Glomerular visceral epithelial cell (primary cell): ENCODE measurements at regions not wholly inside any gene's neighbourhood (a gene's known extent, or its start where the extent isn't known, plus 50 kb on each side); places are given as distances from the start of the nearest gene placed in this dataset.
"Not testable (repeated sequence)": the region's sequence is repeated elsewhere in the genome, so short reads cannot be mapped to it uniquely, and the experiment has no call there.

ENCODE experiments used
- DNase-seq: peaks from one replicate; pipeline ENCODE4 v3.0.0-alpha.2; 2016; ENCODE audit errors: extremely low spot score

DNA sequence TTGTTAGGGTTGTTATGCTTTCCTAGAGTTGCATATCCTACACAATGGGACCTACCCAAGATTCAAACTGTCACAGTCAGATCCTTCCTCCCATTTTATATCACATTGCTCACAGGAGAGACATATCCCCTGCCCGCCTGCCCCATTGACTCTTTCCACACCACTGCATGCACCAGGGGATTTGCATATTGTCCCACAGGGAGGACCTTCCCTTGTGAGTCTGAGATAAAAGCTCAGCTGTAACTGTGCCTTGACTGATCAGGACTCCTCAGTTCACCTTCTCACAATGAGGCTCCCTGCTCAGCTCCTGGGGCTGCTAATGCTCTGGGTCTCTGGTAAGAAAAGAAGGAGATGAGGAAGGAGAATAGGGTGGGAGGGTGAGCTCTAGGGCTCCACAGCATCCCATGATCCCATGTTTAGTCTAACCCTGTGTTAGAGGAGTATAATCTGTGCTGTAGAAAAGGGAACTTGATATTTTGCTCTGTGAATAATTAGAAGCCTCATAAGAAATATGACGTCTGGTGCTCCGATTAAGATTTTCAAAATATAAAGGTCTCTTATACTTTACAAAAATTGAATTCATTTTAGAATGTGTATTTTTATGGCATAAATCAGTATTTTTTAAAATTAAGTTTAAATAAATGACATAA is 1268.4 kb downstream of the RPIA start:
- not testable (repeated sequence) for DNase-seq

DNA sequence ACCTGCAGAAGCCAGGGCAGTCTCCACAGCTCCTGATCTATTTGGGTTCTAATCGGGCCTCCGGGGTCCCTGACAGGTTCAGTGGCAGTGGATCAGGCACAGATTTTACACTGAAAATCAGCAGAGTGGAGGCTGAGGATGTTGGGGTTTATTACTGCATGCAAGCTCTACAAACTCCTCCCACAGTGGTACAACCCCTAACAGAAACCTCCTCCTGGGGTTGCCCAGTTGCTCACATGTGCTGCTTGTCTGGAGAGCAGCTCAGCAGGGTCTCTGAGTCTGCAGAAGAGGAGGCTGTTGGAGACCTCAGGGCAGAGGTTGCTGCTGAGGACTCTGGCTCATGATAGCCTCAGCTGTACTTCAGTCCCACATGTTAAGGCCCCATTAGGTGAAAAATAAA is 1269.1 kb downstream of the RPIA start:
- not testable (repeated sequence) for DNase-seq

DNA sequence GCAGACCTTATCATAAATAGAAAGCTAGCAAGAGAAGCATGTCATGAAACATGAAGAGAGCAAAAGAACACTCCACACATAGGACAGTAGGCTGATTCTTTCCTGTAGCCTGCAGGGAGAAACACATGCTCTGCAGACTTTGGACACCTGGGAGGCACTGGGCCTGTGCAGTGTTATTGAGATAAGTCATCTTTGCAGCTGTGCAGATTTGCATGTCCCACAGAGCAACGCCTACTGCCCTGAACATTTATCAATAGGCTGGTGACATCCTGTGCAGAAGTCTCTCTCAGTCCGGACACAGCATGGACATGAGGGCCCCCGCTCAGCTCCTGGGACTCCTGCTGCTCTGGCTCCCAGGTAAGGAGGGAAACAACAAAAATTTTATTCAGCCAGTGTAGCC is 1277.1 kb downstream of the RPIA start:
- DNase-seq = not testable (repeated sequence)

DNA sequence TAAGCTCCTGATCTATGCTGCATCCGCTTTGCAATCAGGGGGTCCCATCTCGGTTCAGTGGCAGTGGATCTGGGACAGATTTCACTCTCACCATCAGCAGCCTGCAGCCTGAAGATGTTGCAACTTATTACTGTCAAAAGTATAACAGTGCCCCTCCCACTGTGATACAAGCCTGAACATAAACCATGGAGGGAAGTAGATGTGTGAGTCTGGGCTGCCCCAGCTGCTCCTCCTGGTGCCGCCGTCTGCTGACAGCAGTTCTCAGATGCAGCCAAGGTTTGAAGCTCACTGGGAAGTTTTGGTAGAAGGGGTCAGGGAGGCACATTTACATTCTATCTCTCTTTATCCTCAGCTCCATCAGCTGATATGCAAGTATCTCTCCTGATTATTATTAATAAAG is 1277.7 kb downstream of the RPIA start:
- not testable (repeated sequence) for DNase-seq

DNA sequence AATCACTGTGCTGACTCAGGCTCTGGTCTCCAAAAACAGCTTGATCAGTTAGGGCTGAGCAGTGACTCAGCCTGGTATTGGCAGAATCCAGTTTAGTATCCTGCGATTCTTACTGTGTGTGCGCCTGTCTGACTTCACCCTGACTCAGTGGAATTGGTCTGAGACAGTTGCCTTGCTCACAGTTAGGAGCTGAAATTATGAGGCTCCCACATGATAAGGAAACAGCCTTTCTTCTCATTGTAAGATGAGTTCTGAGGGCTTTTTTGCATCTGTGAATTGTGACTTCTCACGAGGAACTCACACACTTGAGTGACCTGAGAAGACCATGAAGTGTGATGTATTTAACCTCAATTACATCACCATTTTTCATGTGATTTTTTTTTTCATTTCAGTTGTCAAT is 1282.4 kb downstream of the RPIA start:
- DNase-seq = not testable (repeated sequence)

DNA sequence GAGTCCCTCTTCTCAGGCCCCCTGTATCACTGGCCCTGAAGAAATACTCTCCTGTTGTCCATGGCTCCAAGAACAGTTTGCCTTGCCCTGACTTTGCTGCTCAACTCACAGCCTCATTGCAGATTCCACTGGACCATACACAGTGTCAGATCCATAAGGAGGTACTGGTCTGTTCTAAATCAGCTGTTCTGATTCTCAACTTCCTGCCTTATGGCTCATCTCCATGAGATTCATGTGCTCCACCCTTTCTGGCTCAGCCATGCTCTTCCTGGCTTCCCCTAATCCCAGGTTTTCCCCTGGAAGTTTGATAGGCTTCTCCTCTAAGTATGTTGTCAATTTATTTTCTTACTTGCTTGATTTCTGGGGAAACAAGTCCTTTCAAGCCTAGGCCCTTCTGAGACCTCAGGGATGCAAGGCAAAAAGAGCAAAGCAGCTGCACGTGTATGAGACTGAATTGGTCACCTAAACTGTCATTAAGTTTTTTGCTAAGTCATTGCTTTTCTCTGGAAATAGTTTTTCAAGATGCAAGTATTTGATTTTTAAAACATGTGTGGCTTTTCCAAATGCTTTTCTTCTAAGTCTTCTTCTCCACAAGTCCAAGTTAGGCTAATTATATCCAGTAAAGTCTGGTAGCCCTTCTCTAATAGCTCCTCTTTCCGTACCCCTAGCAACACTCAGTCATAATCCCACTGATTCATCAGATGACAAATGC is 1288.5 kb downstream of the RPIA start:
- DNase-seq = not testable (repeated sequence)

DNA sequence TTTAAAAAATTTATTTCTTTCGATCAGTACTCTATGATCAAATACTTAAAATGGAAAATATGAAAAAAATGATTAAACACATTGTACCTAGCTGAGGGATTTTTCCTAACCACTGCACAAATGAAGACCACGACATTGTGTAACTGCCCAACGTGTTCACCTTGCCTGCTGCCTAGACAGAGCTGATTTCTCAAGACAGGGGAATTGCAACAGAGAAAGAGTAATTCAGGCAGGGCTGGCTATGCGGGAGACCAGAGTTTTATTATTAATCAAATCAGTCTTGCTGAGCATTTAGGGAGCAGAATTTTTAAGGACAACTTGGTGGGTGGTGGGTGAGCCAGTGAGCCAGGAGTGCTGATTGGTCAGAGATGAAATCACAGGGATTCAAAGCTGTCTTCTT is 1290.8 kb downstream of the RPIA start:
- not testable (repeated sequence) for DNase-seq

DNA sequence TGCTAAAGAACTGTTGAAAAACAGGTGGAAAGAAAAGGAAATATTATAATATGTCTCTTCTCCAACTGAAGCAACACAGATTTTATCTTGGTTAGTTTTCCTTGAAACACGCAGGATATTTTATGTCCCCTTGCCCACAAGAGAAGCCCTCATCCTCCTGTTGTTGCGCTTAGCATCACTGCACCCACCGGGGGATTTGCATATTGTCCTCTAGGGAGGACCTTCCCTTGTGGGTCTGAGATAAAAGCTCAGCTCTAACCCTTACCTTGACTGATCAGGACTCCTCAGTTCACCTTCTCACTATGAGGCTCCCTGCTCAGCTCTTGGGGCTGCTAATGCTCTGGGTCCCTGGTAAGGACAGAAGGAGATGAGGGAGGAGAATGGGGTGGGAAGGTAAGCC is 1294.2 kb downstream of the RPIA start:
- DNase-seq = not testable (repeated sequence)

DNA sequence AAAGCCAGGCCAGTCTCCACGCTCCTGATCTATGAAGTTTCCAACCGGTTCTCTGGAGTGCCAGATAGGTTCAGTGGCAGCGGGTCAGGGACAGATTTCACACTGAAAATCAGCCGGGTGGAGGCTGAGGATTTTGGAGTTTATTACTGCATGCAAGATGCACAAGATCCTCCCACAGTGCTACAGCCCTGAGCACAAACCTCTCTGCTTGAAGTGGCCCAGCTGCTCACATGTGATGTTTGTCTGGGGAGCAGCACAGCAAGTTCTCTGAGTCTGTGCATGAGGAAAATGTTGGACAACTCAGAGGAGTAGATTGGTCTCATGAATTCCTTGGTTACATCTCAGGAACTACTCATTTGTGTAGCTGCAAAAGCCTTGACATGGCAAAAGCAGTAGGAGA is 1295.1 kb downstream of the RPIA start:
- not testable (repeated sequence) for DNase-seq

DNA sequence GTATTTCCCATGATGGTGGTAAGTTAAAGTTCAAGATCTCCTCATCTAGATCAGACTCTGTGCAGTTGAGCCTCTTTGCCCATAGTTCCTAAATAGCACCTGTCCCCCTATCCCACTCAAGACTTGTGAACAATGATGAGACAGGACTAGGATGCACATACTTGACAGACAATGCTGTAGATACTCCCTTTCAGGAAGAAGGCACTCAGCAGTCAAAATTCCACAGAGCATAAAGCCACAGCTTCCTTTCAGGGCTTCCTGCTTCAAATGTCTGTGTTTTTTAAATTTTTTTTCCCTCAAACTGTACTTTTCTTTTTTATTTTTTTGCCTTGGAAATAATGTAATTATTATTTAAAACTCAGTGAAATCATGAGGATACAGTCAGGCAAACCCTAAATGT is 1305.3 kb downstream of the RPIA start:
- not testable (repeated sequence) for DNase-seq

DNA sequence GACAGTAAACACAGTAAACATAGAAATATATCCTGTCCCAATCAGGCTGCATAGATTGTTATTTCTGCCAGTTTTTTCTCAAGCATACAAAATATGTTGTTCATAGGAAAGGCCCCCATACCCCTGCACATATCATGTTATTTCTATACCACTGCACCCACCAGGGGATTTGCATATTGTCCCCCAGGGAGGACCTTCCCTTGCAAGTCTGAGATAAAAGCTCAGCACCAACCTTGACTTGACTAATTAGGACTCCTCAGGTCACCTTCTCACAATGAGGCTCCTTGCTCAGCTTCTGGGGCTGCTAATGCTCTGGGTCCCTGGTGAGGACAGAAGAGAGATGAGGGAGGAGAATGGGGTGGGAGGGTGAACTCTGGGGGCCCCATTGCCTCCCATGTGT is 1313.1 kb downstream of the RPIA start:
- DNase-seq = not testable (repeated sequence)

DNA sequence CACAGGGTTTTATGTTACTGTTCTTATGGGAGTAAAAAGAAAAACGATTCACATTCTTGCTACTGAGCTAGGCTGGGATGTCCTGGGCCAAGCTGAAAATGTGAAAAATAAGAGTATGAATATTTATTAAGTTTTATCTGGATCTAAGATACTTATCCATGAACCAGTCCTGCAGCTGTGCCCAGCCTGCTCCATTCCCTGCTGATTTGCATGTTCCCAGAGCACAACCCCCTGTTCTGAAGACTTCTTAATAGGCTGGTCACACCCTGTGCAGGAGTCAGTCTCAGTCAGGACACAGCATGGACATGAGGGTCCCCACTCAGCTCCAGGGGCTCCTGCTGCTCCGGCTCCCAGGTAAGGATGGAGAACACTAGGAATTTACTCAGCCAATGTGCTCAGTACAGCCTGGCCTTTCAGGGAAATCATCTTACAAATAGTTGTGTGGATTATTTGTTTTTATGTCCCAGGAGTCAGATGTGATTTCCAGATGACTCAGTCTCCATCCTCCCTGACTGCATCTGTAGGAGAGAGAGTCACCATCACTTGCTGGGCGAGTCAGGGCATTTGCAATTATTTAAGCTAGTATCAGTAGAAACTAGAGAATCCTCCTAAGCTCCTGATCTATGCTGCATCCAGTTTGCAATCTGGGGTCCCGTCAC is 1319.1 kb downstream of the RPIA start:
- not testable (repeated sequence) for DNase-seq

DNA sequence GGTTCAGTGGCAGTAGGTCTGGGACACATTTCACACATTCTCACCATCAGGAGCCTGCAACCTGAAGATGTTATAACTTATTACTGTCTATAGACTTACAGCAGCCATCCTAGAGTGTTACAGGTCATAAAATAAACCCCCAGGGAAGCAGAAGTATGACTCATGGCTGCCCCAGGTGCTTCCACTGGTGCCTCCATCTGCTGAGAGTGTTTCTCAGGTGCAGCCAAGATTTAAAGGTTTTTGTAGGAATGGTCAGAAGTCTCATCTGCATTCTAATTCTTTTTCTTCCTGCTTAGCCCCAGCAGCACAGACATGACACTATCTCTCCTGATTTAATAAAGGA is 1319.6 kb downstream of the RPIA start:
- not testable (repeated sequence) for DNase-seq

DNA sequence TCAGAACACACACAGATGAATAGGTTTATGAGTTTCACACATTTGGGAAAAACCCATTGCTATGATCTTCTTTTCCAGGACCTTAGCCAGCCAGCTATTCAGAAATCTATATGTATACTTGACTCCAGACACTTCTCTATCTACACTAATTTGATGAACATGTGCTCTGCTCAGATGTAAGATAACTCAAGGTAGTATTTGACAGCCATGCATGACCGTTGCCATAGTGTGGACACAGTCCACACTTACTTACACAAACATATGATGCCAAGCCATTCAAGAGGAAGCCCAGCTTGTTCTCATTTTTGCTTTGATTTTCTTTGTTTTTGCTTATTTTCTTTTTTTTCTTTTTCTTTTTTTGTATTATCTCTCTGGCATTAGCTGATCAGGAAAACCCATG is 1328.4 kb downstream of the RPIA start:
- not testable (repeated sequence) for DNase-seq

DNA sequence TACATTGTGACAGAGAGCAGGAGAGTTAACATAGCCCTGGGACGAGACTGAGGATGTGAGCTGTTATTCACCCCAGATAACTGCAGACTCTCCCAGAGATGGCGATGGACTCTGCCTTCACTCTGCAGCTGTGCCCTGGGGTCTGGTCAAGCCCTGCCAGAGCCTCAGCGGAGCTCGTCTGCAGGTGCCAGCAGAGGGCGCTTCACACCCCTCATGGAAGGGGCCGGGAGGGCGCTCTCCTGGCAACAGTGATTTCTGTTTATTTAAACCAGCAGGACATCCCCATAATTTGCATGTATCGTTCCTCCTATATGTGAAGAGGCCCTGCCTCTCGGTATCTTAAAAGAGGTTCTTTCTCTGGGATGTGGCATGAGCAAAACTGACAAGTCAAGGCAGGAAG is 1329.8 kb downstream of the RPIA start:
- DNase-seq = not testable (repeated sequence)

DNA sequence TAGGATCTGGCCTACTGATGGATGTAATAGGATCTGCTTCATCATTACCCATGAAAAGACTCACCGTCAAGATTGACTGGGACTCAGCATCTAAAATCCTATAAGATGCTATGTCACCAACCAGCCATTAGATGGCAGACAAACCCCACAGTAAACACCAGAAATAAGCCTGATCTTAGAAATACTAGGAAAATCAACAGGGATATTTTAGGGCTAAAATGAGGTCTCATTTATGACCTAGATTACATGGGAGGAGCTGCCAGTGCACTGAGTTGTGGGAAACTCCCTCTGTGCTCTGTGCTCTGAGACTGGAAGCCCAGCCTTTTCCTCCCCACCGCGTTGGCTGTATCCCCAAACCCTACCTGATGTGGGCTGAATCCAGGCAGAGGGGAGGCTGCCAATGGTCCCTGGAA is 1335.8 kb downstream of the RPIA start:
- not testable (repeated sequence) for DNase-seq

DNA sequence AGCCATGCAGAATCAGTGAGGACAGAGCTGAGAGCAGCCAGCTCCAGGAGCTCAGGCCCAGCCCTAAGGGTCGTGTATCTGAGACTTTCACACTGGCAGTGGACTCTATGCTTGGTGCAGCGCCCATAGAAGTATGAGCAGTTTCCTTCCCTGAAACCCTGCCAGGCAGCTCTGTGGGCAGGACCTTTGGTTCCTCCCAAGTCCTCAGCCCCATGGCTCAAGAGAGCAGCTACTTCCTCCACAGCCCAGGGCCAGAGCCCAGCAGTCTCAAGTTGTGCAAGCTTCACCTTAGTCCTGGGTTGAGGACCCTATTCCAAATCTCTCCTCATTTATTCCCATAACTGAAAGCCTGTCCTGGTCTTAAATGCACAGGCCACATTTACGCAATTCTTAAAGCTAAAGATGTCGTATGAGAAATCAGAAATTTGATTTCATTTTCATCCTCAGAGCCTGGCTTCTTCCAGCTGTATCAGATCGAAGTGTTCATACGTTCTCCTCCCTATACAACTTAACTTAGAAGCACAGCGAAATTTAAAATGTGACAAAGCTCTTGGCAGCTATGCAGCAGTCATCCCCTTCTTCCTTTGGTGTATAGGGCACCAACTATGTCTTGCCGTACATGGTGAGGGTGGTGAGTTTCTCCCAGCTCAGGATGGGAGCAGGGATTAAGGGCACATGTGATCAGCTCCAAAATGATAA is 1337.1 kb downstream of the RPIA start:
- not testable (repeated sequence) for DNase-seq

DNA sequence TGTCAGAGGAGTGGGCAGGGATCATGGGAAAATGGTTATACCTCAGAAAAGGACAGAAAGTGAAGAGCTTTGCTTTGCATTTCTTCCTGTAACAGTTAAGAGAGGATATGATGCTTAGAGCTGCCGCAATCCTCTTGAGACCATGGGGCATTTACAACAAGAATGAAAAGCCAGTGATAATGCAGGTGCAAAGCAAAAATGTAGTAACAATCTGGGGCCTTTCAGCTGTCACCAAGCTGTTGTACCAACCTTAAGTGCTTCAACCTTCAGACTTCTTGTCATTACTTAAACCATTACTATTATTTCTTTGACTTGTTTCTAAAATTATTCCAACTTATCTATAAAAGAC is 1337.6 kb downstream of the RPIA start:
- not testable (repeated sequence) for DNase-seq

DNA sequence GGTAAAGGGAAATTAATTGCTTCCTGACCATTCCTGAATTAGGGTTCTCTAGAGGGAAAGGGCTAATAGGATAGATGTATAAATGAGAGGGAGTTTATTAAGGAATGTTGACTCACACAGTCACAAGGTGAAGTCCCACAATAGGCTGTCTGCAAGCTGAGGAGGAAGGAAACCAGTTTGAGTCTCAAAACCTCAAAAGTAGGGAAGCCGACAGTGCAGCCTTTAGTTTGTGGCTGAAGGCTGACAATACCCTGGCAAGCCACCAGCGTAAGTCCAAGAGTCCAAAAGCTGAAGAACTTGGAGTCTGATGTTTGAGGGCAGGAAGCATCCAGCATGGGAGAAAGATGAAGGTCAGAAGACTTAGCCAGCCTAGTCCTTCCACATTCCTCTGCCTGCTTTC is 1340.8 kb downstream of the RPIA start:
- not testable (repeated sequence) for DNase-seq

DNA sequence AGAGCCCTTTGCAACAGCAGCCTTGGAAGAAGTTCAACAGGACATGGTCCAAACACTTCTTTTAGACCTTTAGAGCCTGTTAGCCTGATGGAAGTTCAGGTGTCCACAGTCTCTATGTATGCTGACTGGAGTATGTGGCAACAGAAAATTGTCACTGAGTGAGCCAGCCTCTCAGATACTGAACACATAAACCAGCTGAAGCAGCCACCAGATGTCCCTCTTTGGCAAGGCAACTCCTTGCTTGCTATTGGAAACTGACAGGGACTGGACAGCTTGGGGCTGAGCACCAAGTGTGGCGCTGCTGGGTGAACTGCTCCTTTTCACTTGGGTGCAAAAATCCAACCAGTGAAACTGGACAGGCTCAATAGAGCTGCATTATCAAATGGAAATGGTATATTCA is 1344.9 kb downstream of the RPIA start:
- not testable (repeated sequence) for DNase-seq

DNA sequence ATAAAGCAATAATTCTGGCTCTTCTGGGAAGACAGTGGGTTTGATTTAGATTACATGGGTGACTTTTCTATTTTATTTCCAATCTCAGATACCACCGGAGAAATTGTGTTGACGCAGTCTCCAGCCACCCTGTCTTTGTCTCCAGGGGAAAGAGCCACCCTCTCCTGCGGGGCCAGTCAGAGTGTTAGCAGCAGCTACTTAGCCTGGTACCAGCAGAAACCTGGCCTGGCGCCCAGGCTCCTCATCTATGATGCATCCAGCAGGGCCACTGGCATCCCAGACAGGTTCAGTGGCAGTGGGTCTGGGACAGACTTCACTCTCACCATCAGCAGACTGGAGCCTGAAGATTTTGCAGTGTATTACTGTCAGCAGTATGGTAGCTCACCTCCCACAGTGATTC is 1347.6 kb downstream of the RPIA start:
- not testable (repeated sequence) for DNase-seq

DNA sequence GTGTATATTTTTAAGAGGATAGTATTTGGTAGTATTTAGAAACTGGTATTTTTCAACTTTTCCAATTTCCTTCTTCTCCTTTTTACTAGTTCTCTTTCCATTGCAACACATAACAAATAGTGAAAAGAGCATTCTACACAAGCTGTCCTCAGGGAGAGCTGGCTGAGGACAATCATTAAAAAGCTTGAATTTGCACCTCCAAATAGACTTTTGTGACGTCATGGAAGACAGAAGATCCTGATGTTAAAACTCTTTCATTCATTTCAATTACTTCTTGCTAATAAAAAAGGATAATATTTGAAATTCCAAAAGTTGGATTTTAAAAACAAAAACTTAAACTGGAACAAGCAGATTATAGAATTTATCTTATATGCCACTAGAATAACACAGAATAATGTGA is 1356.3 kb downstream of the RPIA start:
- DNase-seq = not testable (repeated sequence)
